PC-9 (cell line): ENCODE measurements at regions not wholly inside any gene's neighbourhood (a gene's known extent, or its start where the extent isn't known, plus 50 kb on each side); places are given as distances from the start of the nearest gene placed in this dataset.

Experiments used
- BruUV-seq: library from RNA; stranded (reverse); fragments of 400-500 nt; replicated peaks from 2 replicates; lab custom pipeline; 2021; lab: Mats Ljungman, UMichigan
- CTCF ChIA-PET: fragments of 300-600 bp; sonication (Branson Sonifier 250); formaldehyde crosslinking; loops from one replicate; lab custom pipeline; 2022; ENCODE audit warnings: antibody characterized with exemption; lab: Charles Lee
- POLR2A ChIA-PET: fragments of 300-600 bp; sonication (Branson Sonifier 250); formaldehyde crosslinking; loops from one replicate; lab custom pipeline; 2022; ENCODE audit warnings: antibody characterized with exemption; ENCODE audit not compliant: unreplicated experiment; lab: Charles Lee
- DNase-seq, 2 experiments: peaks; one replicate each; pipeline versions ENCODE4 v3.0.0 to v3.0.0-alpha.2; 2015 to 2022; ENCODE audit warnings: mixed read lengths in 1 of 2
- H2AFZ ChIP-seq: fragments of 200-600 bp; sonication (generic); 2 replicates; pipeline ENCODE4 v1.8.1; 2017; ENCODE audit warnings: antibody characterized with exemption
- H3F3A ChIP-seq: fragments of 200-600 bp; sonication (generic); 2 replicates; pipeline ENCODE4 v1.8.1; 2017; ENCODE audit warnings: antibody characterized with exemption, mild to moderate bottlenecking, low read depth; ENCODE audit not compliant: insufficient read depth
- H3K27ac ChIP-seq: fragments of 200-600 bp; sonication (generic); 2 replicates; pipeline ENCODE4 v1.6.1; 2016; ENCODE audit warnings: mixed run types
- H3K27me3 ChIP-seq: fragments of 200-600 bp; sonication (generic); 2 replicates; pipeline ENCODE4 v1.6.1; 2016; ENCODE audit warnings: low read depth, mixed run types; ENCODE audit not compliant: insufficient read depth
- H3K36me3 ChIP-seq: fragments of 200-600 bp; sonication (generic); 2 replicates; pipeline ENCODE4 v1.6.1; 2016; ENCODE audit warnings: low read depth, mixed run types
- H3K4me1 ChIP-seq: fragments of 200-600 bp; sonication (generic); replicated peaks from 2 replicates; pipeline ENCODE4 v1.6.1; 2016; ENCODE audit warnings: mixed run types; ENCODE audit not compliant: insufficient read depth
- H3K4me2 ChIP-seq: fragments of 200-600 bp; sonication (generic); 2 replicates; pipeline ENCODE4 v1.6.1; 2017; ENCODE audit warnings: mixed run types
- H3K4me3 ChIP-seq: fragments of 200-600 bp; sonication (generic); 2 replicates; pipeline ENCODE4 v1.6.1; 2016; ENCODE audit warnings: mixed run types
- H3K79me2 ChIP-seq: fragments of 200-600 bp; sonication (generic); 2 replicates; pipeline ENCODE4 v1.6.1; 2017; ENCODE audit warnings: low read depth, mixed run types
- H3K9me2 ChIP-seq: fragments of 200-600 bp; sonication (generic); 2 replicates; pipeline ENCODE4 v1.8.1; 2017; ENCODE audit warnings: mild to moderate bottlenecking; ENCODE audit not compliant: insufficient read depth
- H3K9me3 ChIP-seq: fragments of 200-600 bp; sonication (generic); 2 replicates; pipeline ENCODE4 v1.8.1; 2016; ENCODE audit warnings: low read depth; ENCODE audit not compliant: insufficient read depth
- H4K20me1 ChIP-seq: fragments of 200-600 bp; sonication (generic); 2 replicates; pipeline ENCODE4 v1.8.1; 2017; ENCODE audit not compliant: insufficient read depth
- CTCF ChIP-seq: fragments of 200-600 bp; sonication (generic); conservative IDR thresholded peaks from 2 replicates; pipeline ENCODE4 v1.6.1; 2017; ENCODE audit warnings: mixed run types, antibody characterized with exemption, mild to moderate bottlenecking, moderate library complexity
- EZH2 ChIP-seq: fragments of 200-600 bp; sonication (generic); IDR thresholded peaks from 2 replicates; pipeline ENCODE4 v1.8.0; 2017; ENCODE audit warnings: antibody characterized with exemption, low read depth
- intact Hi-C: fragments of 100-400 bp; cut with micrococcal nuclease; formaldehyde crosslinking; loops from one replicate; pipeline ENCODE4 v1.10.0; 2022; ENCODE audit not compliant: unreplicated experiment

- POLR2A ChIA-PET, result no interaction called here
- intact Hi-C loops, result no loop called here
Measured at GRCh38 chr20:61114493-61115175, 137.4 kb upstream of the CDH4 start.

GRCh38 chr20:61115364-61116065, 136.5 kb upstream of the CDH4 start:
- Histone ChIP-seq H2AFZ (no peak overlapping the region), H3K27ac (no peak overlapping the region), H3K9me2 (no peaks in the 10 kb centered on the region), H3K4me2 (no peak overlapping the region), H4K20me1 (no peaks in the 10 kb centered on the region), H3K4me3 (no peak overlapping the region), H3K27me3 (peaks cover 92% of the 10 kb centered on the region), H3K79me2 (no peaks in the 10 kb centered on the region), H3K4me1 (no peaks in the 10 kb centered on the region), H3F3A (no peaks in the 10 kb centered on the region), H3K9me3 (no peaks in the 10 kb centered on the region), H3K36me3 (no peaks in the 10 kb centered on the region)
- no peak for TF ChIP-seq CTCF
- TF ChIP-seq EZH2, result no peak
- DNase-seq, result no peak
- intact Hi-C loops, result no loop called here
- POLR2A ChIA-PET, result no interaction called here
- no TSS peak for BruUV-seq
- CTCF ChIA-PET, result no interaction called here

More at GRCh38 chr20:61114493-61115175, 137.4 kb upstream of the CDH4 start:
- Histone ChIP-seq H3K4me2 (no peak overlapping the region), H3K4me3 (no peak overlapping the region), H3K27ac (no peak overlapping the region), H3K9me2 (no peaks in the 10 kb centered on the region), H3K79me2 (no peaks in the 10 kb centered on the region), H3K36me3 (no peaks in the 10 kb centered on the region), H4K20me1 (no peaks in the 10 kb centered on the region), H3K4me1 (no peaks in the 10 kb centered on the region), H3K9me3 (no peaks in the 10 kb centered on the region), H2AFZ (no peak overlapping the region), H3F3A (no peaks in the 10 kb centered on the region), H3K27me3 (peaks cover 95% of the 10 kb centered on the region)
- CTCF ChIA-PET, result no interaction called here
- TF ChIP-seq CTCF (no peak), EZH2 (no peak)
- BruUV-seq, result no TSS peak
- no peak for DNase-seq

DNA sequence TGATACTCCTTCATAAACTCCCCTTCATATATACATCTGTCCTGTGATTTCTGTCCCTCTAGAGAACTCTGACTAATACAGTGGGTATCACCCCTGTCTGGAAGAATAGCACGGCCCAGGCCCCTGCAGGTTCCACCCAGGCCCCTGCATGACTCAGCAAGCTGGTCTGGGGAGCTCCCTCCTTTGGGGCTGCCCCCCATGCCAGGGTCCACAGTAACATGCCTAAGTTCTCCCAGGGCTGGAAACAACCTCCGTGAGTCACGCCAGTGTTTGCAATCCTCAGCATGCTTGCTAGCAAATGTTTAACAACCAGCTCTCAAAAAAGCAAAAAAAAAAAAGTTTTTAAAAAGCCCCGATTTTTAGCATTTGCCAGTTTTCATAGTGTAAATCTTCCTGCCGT, 134.3 kb upstream of the CDH4 start:
- Histone ChIP-seq H3K36me3 (no peaks in the 10 kb centered on the region), H2AFZ (no peak overlapping the region), H3K27ac (no peak overlapping the region), H3K9me2 (no peaks in the 10 kb centered on the region), H3K4me3 (no peak overlapping the region), H3K4me1 (no peaks in the 10 kb centered on the region), H3K9me3 (no peaks in the 10 kb centered on the region), H3F3A (no peaks in the 10 kb centered on the region), H3K27me3 (peaks cover 89% of the 10 kb centered on the region), H4K20me1 (no peaks in the 10 kb centered on the region), H3K79me2 (no peaks in the 10 kb centered on the region), H3K4me2 (no peak overlapping the region)
- ChIA-PET POLR2A (no interaction called here), CTCF (no interaction called here)
- intact Hi-C loops, result no loop called here
- DNase-seq, result no peak
- TF ChIP-seq CTCF (no peak), EZH2 (no peak)
- no TSS peak for BruUV-seq
